IMR-90 (cell line): ENCODE measurements at regions not wholly inside any gene's neighbourhood (a gene's known extent, or its start where the extent isn't known, plus 50 kb on each side); places are given as distances from the start of the nearest gene placed in this dataset.

Experiments used
- CEBPB ChIP-seq: IDR thresholded peaks from 2 replicates; pipeline ENCODE4 v1.6.1; 2012; ENCODE audit warnings: low read depth, low read length, improper control_type of control experiment
- CTCF ChIP-seq: conservative IDR thresholded peaks from 2 replicates; pipeline ENCODE4 v1.5.1; 2012; ENCODE audit warnings: mild to moderate bottlenecking, low read depth, low read length, improper control_type of control experiment
- MAFK ChIP-seq: IDR thresholded peaks from 2 replicates; pipeline ENCODE4 v1.6.1; 2012; ENCODE audit warnings: low read depth, low read length, improper control_type of control experiment
- POLR2A ChIP-seq: IDR thresholded peaks from 2 replicates; pipeline ENCODE4 v1.6.1; 2012; ENCODE audit warnings: mild to moderate bottlenecking, low read depth, low read length
- RAD21 ChIP-seq: IDR thresholded peaks from 2 replicates; pipeline ENCODE4 v1.6.1; 2012; ENCODE audit warnings: low read length, improper control_type of control experiment
- RCOR1 ChIP-seq: IDR thresholded peaks from 2 replicates; pipeline ENCODE4 v1.6.1; 2012; ENCODE audit warnings: mild to moderate bottlenecking, low read length, improper control_type of control experiment; ENCODE audit not compliant: insufficient replicate concordance
- USF2 ChIP-seq: fragments of 150-350 bp; IDR thresholded peaks from 2 replicates; pipeline ENCODE4 v1.6.1; 2017; ENCODE audit warnings: mild to moderate bottlenecking, antibody characterized with exemption, low read length, low read depth

- TF ChIP-seq CTCF (no peak), CEBPB (no peak), MAFK (no peak), RAD21 (no peak), POLR2A (no peak), USF2 (no peak), RCOR1 (no peak)
Observed at GRCh38 chr21:17393413-17393812, 119.4 kb upstream of the CXADR start.
